KOPT-K1 (cell line): ENCODE measurements at regions not wholly inside any gene's neighbourhood (a gene's known extent, or its start where the extent isn't known, plus 50 kb on each side); places are given as distances from the start of the nearest gene placed in this dataset.
A peak's percentile ranks its signal among the peaks of the same experiment; 100 is the strongest.

Source experiments
- H3K27ac ChIP-seq: fragments of 200-600 bp; sonication (generic); 2 replicates; pipeline ENCODE4 v1.5.1; 2016; ENCODE audit warnings: antibody characterized with exemption, mild to moderate bottlenecking, low read depth, low read length; ENCODE audit not compliant: poor library complexity, severe bottlenecking
- H3K36me3 ChIP-seq: fragments of 200-600 bp; sonication (generic); 2 replicates; pipeline ENCODE4 v1.5.1; 2017; ENCODE audit warnings: antibody characterized with exemption, mild to moderate bottlenecking, low read length, moderate library complexity; ENCODE audit not compliant: insufficient read depth
- H3K9me3 ChIP-seq: fragments of 200-600 bp; sonication (generic); 2 replicates; pipeline ENCODE4 v1.5.1; 2017; ENCODE audit warnings: antibody characterized with exemption, low read length, mild to moderate bottlenecking; ENCODE audit not compliant: insufficient read depth, poor library complexity, severe bottlenecking

GRCh38 chr10:78188446-78188845 lies 154.8 kb downstream of the RPS24 start:
- Histone ChIP-seq H3K27ac (no peak overlapping the region), H3K36me3 (no peaks in the 10 kb centered on the region), H3K9me3 (peaks cover 4% of the 10 kb centered on the region)

DNA sequence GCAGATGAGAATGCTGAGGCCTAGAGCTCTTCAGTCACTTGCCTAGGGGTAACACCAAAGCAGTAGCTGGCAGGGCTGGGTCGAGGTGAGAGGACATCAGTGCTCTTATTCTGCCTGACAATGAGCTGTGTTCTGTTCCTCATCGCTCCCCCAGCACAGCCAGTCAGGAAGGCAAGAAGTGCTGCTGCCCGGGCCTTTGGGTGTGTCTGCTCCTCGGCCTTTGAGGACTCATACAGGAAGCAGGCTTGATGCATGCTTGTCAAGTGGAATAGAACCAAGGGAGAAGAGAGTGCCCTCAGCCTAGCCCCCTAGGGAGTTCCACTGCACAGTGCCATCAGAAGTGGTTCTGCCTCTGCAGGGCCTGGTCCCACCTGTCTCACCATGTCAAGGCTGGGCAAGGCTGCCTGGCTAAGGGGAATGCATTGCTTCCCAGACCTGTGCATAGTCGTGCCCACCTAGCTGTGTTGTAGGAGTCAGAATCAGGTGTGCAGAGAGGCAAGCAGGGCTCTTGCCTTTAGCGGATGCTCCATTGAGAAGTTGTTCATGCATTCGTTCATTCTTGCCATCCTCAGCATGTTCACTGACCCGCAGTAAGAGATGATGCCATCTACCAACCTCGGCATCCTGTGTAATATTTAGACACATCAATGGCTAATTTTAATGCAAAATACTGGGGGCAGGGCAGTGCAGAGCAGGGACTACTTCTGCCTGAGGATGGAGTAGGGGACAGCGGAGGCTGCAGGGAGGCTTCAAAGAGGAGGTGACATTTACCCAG lies 156.6 kb downstream of the RPS24 start:
- H3K9me3 ChIP-seq = peaks cover 9% of the 10 kb centered on the region
- H3K27ac ChIP-seq = no peak overlapping the region
- H3K36me3 ChIP-seq = no peaks in the 10 kb centered on the region

DNA sequence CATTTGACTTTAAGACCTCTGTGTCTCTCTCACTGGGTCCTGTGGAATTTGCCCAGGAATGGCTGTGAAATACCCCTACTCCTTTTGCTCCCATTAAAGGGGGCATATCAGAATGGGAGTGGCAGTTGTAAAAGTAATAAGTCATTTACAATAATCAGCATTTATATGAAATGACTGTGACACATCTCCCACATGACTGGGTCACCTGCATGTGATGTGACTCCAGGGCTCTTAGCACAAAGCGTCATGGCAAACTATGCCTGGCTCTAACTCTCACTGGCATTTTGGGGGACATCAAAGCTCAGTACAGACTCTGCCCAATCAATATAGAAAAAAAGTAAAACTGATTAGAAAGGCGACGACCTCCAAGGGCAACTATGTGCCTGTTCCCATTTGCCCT lies 157.6 kb downstream of the RPS24 start:
- no peak overlapping the region for H3K27ac ChIP-seq
- H3K36me3 ChIP-seq = no peaks in the 10 kb centered on the region

DNA sequence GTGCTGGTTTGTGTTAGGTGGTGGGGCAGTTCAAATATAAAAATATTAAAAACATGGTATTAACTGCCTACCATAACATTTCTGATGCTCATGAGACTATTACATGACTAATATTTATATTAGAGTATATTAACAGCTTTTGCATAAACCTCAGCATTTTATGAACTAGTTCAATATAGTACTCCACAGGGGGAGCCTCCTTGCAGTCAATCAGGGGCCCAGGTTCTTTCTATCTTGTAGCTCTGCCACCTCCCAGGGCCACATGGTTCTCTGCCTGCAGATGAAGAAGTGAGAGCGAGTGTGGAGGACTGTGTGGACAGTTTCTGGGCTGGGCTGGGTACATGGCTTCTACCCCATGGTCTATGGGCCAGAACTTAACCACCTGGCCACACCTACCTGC lies 159.5 kb downstream of the RPS24 start:
- Histone ChIP-seq H3K36me3 (no peaks in the 10 kb centered on the region), H3K9me3 (peaks cover 9% of the 10 kb centered on the region), H3K27ac (no peak overlapping the region)

More for the DNA sequence above, 157.6 kb downstream of the RPS24 start:
- H3K9me3 ChIP-seq = peaks cover 9% of the 10 kb centered on the region

GRCh38 chr10:78194050-78194449 lies 160.4 kb downstream of the RPS24 start:
- H3K9me3 ChIP-seq = peaks cover 9% of the 10 kb centered on the region
- H3K27ac ChIP-seq = no peak overlapping the region
- H3K36me3 ChIP-seq = no peaks in the 10 kb centered on the region

DNA sequence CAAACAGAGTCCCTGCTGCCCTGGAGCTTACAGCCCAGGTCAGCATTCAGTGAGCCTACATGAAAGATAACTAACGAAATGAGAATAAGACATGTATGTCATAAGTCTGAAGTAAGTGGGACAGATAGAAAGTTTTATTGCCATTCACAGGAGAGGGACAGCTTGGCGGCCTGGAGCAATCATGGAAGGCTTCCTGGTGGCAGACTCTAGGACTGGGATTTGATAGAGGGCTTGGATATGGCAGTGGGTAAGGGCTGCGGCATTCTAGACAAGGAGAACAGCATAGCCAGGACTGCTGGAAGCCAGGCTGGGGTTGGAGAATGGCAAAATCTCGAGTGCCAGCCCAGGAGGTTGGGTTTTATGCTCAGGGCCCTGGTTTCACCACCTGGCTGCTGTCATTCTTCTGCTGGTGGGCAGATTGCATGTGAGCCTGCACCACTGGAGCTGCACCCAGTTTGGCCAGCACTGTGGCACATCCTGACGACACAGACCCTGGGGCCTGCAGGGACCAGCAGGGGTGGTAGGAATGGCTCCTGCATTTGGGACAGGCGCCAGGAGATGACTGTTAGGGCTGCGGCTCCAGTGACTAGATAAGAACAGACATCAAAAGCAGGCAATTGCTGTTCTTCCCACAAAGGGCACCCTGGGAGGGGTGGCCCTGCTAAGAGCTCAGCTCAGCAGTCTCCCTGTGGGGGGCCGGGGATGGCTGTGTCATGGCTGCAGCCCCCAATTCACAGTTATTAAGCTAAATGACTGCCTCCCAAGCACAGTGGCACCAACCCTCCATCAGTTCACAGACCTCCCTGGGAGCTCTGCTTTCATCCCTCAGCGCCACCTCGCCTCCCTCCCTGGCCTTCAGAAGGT lies 161.1 kb downstream of the RPS24 start:
- H3K36me3 ChIP-seq = no peaks in the 10 kb centered on the region
- peaks cover 9% of the 10 kb centered on the region for H3K9me3 ChIP-seq
- H3K27ac ChIP-seq = peak overlapping the region; percentile 20

GRCh38 chr10:78196396-78196795 lies 162.7 kb downstream of the RPS24 start:
- H3K27ac ChIP-seq = no peak overlapping the region
- peaks cover 9% of the 10 kb centered on the region for H3K9me3 ChIP-seq

DNA sequence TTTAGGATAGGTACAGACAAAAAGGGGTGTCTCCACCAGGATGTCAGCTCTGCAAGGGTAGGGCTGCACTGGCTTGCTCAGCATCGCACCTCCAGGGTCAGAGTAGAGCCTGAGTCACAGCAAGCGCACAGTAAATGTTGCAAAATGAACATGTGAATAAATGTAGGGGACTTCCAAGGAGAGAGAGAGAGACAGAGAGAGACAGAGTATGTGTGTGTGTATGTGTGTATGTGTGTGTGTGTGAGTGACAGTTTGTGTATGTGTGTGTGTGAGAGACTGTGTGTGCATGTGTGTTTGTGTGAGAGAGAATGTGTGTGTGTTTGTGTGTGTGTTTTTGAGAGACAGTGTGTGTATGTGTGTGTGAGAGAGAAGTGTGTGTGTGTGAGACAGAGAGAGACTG lies 163.3 kb downstream of the RPS24 start:
- Histone ChIP-seq H3K27ac (no peak overlapping the region), H3K9me3 (peaks cover 9% of the 10 kb centered on the region), H3K36me3 (no peaks in the 10 kb centered on the region)

More at GRCh38 chr10:78196396-78196795, 162.7 kb downstream of the RPS24 start:
- no peaks in the 10 kb centered on the region for H3K36me3 ChIP-seq

- no peak overlapping the region for H3K27ac ChIP-seq
- no peaks in the 10 kb centered on the region for H3K36me3 ChIP-seq
These were observed 164.1 kb downstream of the RPS24 start for GRCh38 chr10:78197628-78198272.

GRCh38 chr10:78199005-78199725 lies 165.5 kb downstream of the RPS24 start:
- no peak overlapping the region for H3K27ac ChIP-seq
- H3K9me3 ChIP-seq = no peaks in the 10 kb centered on the region
- H3K36me3 ChIP-seq = no peaks in the 10 kb centered on the region

More at GRCh38 chr10:78197628-78198272, 164.1 kb downstream of the RPS24 start:
- H3K9me3 ChIP-seq = peaks cover 9% of the 10 kb centered on the region

DNA sequence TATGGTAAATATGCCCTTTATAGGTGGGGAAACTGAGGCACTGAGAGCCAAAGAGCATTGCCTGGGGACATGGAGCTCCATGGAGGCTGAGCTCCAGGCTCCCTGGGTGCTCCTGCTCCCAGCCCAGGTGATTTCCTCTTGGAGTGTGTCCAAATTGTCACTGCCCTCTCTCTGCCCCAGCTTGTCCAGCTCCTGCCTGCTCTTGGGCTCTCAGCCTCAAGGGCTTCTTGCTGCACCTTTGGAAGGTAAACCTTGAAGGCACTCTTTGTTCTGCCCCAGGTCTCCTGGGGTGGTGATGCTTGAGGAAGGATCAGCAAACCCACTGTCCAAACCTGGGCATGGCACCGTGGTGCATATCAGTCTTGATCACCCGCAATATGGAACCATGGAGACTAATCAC lies 166.1 kb downstream of the RPS24 start:
- no peaks in the 10 kb centered on the region for H3K36me3 ChIP-seq
- no peak overlapping the region for H3K27ac ChIP-seq

GRCh38 chr10:78200686-78201085 lies 167.0 kb downstream of the RPS24 start:
- Histone ChIP-seq H3K36me3 (no peaks in the 10 kb centered on the region), H3K9me3 (no peaks in the 10 kb centered on the region), H3K27ac (no peak overlapping the region)

More for the DNA sequence above, 166.1 kb downstream of the RPS24 start:
- no peaks in the 10 kb centered on the region for H3K9me3 ChIP-seq

- no peaks in the 10 kb centered on the region for H3K36me3 ChIP-seq
- no peak overlapping the region for H3K27ac ChIP-seq
- H3K9me3 ChIP-seq = no peaks in the 10 kb centered on the region
These were observed 168.7 kb downstream of the RPS24 start for GRCh38 chr10:78202386-78202785.

DNA sequence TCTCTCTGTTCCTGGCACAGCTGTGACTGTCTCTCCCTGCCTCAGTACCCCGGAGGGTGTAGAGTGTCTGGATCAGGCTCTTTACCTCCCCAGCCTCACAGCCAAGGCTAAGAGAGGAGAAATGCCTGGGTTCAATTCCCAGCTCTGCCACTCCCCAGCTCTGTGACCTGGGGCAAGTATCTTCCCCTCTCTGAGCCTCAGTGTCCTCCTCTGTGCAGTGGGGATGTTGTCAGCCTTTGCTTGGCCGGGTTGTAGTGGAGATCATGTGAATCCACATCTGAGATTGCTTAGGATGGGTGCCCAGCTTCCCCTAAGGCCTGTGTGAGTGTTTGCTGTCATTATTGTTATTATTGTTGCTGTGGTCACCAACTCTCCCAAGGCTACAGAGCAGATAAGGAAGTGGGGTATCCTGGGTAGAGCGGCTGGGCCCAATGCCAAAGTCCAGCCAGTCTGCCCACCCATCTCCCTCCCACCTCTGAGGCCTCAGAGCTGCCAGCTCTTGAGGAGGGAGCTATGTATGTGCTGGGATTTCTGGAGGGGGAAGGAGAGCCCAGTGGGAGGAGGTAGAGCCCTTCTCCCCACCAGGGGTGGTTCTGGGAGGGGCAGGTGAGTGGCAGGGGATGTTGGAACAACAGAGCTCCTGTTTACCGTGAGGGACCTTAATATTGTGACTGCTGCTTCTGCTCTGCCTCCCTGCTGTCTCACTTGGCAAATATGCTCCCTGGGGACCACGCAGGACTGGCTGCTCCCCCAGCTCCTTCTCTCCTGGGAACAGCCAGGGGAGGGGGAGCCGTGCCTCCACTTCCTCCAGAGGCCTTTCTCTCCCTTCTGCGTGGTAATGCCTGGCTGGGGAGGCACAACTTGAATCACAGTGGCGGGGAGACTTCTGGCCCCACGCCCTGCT lies 170.5 kb downstream of the RPS24 start:
- Histone ChIP-seq H3K9me3 (no peaks in the 10 kb centered on the region), H3K36me3 (no peaks in the 10 kb centered on the region), H3K27ac (no peak overlapping the region)
